GM12874 (cell line): ENCODE measurements at regions not wholly inside any gene's neighbourhood (a gene's known extent, or its start where the extent isn't known, plus 50 kb on each side); places are given as distances from the start of the nearest gene placed in this dataset.

Source experiments
- CTCF ChIP-seq: IDR thresholded peaks from 2 replicates; pipeline ENCODE4 v1.5.1; 2011; ENCODE audit warnings: low read depth, mild to moderate bottlenecking, control low read depth, low read length, moderate library complexity; ENCODE audit not compliant: insufficient read depth

- TF ChIP-seq CTCF, result no peak
Measured at GRCh38 chr4:159049780-159050375, 53.0 kb upstream of the RAPGEF2 start.

- no peak for TF ChIP-seq CTCF
Measured at GRCh38 chr4:159051245-159052071, 51.4 kb upstream of the RAPGEF2 start.

GRCh38 chr4:159052315-159052714 is 50.6 kb upstream of the RAPGEF2 start:
- TF ChIP-seq CTCF, result no peak
